ENCODE measurements at regions not wholly inside any gene's neighbourhood (a gene's known extent, or its start where the extent isn't known, plus 50 kb on each side); places are given as distances from the start of the nearest gene placed in this dataset.

DNA sequence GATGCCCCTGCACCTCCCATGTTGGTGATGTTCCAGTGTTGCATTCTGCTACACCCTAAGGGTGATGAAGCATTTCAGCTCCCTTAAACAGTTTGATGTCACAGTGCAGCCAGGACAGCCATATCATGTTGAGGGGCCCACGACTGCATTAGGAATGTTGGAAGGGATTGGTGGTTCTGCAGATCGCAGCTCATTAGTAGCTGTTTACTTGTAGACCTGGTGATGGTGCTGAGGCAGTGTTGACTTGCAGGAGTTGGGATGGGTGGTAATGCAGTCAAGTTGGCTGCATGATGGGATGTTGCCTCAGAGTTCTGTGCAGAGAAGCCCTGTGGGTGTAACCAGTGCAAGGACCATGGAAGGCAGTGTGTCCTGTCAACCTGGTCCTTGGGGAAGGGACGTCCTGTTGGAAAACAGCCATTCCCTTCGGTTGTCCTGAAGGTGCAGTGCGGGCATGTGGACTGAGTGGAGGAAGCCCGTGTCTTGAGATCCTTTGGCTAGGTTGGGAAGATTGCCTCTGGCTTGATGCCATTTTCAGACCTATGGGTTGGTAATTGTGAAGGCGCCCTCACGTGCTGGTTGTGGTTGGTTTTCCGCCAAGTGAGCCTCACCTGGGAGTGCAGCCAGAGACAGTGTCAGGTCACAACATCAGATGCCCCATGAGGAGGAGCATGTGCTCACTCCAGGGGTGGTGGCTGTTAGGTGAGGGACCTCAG lies 100.7 kb downstream of the SNRPN start:
- Mint-ChIP-seq H3K27ac (no peak overlapping the region), H3K4me1 (no peaks in the 10 kb centered on the region), H3K36me3 (peaks cover 99% of the 10 kb centered on the region), H3K27me3 (ENCODE audit: low read depth) (no peaks in the 10 kb centered on the region), H3K4me3 (no peak overlapping the region), H3K9me3 (peaks cover 86% of the 10 kb centered on the region)
- TF ChIP-seq, protein P1, sequence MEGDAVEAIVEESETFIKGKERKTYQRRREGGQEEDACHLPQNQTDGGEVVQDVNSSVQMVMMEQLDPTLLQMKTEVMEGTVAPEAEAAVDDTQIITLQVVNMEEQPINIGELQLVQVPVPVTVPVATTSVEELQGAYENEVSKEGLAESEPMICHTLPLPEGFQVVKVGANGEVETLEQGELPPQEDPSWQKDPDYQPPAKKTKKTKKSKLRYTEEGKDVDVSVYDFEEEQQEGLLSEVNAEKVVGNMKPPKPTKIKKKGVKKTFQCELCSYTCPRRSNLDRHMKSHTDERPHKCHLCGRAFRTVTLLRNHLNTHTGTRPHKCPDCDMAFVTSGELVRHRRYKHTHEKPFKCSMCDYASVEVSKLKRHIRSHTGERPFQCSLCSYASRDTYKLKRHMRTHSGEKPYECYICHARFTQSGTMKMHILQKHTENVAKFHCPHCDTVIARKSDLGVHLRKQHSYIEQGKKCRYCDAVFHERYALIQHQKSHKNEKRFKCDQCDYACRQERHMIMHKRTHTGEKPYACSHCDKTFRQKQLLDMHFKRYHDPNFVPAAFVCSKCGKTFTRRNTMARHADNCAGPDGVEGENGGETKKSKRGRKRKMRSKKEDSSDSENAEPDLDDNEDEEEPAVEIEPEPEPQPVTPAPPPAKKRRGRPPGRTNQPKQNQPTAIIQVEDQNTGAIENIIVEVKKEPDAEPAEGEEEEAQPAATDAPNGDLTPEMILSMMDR (IDR thresholded peaks at IDR 0.05; ENCODE audit: unreplicated experiment) = no peak
- DNase-seq (ENCODE audit: low spot score in 2 of 2, unreplicated experiment in 2 of 2) = peak in 1 of 2 experiments; percentile 24

GRCh38 chr15:25056484-25057425 lies 102.0 kb downstream of the SNRPN start:
- Mint-ChIP-seq H3K4me1 (no peaks in the 10 kb centered on the region), H3K9me3 (peaks cover 84% of the 10 kb centered on the region), H3K4me3 (no peak overlapping the region), H3K27me3 (ENCODE audit: low read depth) (no peaks in the 10 kb centered on the region), H3K36me3 (peaks cover 99% of the 10 kb centered on the region), H3K27ac (no peak overlapping the region)
- DNase-seq (ENCODE audit: low spot score in 2 of 2, unreplicated experiment in 2 of 2) = peak; percentile 12 to 25
- TF ChIP-seq, protein P1 (IDR thresholded peaks at IDR 0.05; ENCODE audit: unreplicated experiment) = no peak

- H3K9me3 Mint-ChIP-seq = peaks cover 86% of the 10 kb centered on the region
- H3K36me3 Mint-ChIP-seq = peaks cover 99% of the 10 kb centered on the region
- H3K27ac Mint-ChIP-seq = no peak overlapping the region
- TF ChIP-seq, protein P1 (IDR thresholded peaks at IDR 0.05; ENCODE audit: unreplicated experiment) = no peak
- H3K4me1 Mint-ChIP-seq = no peaks in the 10 kb centered on the region
- no peaks in the 10 kb centered on the region for H3K27me3 Mint-ChIP-seq (ENCODE audit: low read depth)
- DNase-seq (ENCODE audit: low spot score in 2 of 2, unreplicated experiment in 2 of 2) = peak; percentile 3 to 17
- no peak overlapping the region for H3K4me3 Mint-ChIP-seq
Observed at GRCh38 chr15:25057574-25057973, 102.8 kb downstream of the SNRPN start.

DNA sequence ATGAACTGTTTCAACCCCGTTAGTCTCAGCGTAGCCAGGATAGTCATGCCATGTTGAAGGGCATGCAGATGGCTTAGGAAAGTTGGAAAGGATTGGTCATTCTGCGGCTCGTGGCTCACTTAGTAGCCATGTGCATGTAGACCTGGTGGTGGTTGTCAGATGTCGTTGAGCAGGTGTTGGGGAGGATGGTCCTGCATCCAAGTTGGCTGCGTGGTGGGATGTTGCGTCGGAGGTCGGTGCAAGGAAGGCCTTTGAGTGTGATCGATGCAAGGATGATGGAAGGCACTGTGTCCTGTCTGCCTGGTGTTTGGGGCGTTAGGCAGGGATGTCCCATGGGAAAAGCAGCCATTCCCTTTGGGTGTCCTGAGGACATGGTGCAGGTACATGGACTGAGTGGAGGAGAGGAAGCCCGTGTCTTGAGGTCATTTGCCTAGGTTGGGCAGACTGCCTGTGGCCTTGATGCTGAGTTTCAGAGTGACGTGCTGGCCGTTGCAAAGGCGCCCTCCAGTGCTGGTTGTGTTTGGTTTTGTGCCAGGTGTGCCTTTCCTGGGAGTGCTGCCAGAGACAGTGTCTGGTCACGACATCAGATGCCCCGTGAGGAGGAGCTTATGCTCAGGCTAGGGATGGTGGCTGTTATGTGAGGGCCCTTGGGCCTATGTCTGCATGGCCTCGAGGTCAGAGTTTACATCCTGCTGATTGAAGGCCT lies 103.4 kb downstream of the SNRPN start:
- H3K36me3 Mint-ChIP-seq = peaks cover 99% of the 10 kb centered on the region
- H3K27ac Mint-ChIP-seq = no peak overlapping the region
- TF ChIP-seq, protein P1 (IDR thresholded peaks at IDR 0.05; ENCODE audit: unreplicated experiment) = no peak
- DNase-seq (ENCODE audit: low spot score in 2 of 2, unreplicated experiment in 2 of 2) = peak; percentile 6 to 21
- H3K9me3 Mint-ChIP-seq = peaks cover 86% of the 10 kb centered on the region
- no peaks in the 10 kb centered on the region for H3K27me3 Mint-ChIP-seq (ENCODE audit: low read depth)
- H3K4me1 Mint-ChIP-seq = no peaks in the 10 kb centered on the region
- no peak overlapping the region for H3K4me3 Mint-ChIP-seq

DNA sequence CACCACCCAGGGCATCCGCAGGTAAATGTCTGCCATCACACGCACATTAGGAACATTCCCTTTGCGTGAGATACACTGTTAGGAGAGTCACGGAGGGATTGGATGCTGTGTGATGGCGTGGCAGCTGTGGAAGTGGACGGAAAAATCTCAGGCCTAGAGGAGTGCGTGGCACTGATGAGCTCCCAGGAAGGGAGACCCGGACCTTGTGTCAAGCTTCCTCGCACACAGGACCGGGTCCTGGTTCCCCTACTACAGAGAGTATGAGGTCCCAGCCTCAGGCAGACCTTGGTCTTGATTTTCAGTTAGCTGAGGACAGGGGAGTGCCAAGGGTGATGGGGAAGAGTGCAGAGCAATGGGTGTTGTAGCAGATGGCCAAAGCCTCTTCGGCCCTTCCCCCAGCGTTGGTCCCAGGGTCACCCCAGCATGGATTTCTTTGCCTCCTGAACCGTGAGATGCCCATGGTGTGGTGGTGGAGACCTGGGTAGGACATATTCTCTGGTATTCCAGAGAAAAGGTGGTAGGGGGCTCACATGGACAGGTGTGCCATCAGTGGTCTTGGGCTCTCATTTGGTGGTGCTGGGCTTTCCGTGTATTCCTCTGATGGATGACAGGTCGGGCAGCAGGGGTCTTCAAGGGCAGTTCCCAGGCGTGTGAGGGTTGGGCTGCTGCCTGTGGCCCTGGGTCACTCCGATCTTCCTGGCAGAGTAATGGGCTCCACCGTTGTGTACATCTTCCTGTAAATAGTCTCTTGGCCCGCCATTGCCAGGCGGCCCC lies 105.1 kb downstream of the SNRPN start:
- peak; percentile 3 to 20 for DNase-seq (ENCODE audit: low spot score in 2 of 2, unreplicated experiment in 2 of 2)
- Mint-ChIP-seq H3K27me3 (ENCODE audit: low read depth) (no peaks in the 10 kb centered on the region), H3K27ac (no peak overlapping the region), H3K4me1 (no peaks in the 10 kb centered on the region), H3K4me3 (no peak overlapping the region), H3K9me3 (peaks cover 87% of the 10 kb centered on the region), H3K36me3 (peaks cover 99% of the 10 kb centered on the region)
- TF ChIP-seq, protein P1 (IDR thresholded peaks at IDR 0.05; ENCODE audit: unreplicated experiment) = no peak

Measured in mesothelial cell of epicardium (in vitro differentiated cells).